Spleen (tissue), 11 donors: ENCODE measurements at regions not wholly inside any gene's neighbourhood (a gene's known extent, or its start where the extent isn't known, plus 50 kb on each side); places are given as distances from the start of the nearest gene placed in this dataset.

ENCODE experiments used
- DNase-seq: peaks from one replicate; pipeline ENCODE4 v3.0.0-alpha.2; 2020
- H3K27ac ChIP-seq, 8 donors: fragments of 200-600 bp; sonication (generic) in 7 of 8; 1 replicate in 4 of 8; 2 replicates in 4 of 8; pipeline versions ENCODE4 v1.5.0 to v1.8.0; 2016 to 2021; ENCODE audit warnings: inconsistent platforms in 4 of 8, mild to moderate bottlenecking in 4 of 8, moderate library complexity in 1 of 8
- H3K27me3 ChIP-seq, 7 donors: fragments of 200-600 bp; sonication (generic) in 6 of 7; replicated peaks in 1 of 7; 1 replicate in 4 of 7; 2 replicates in 3 of 7; pipeline versions ENCODE4 v1.5.0 to v1.8.0; 2016 to 2021; ENCODE audit warnings: inconsistent platforms in 3 of 7, mild to moderate bottlenecking in 1 of 7
- H3K36me3 ChIP-seq, 6 donors: fragments of 200-600 bp; sonication (generic) in 5 of 6; 1 replicate in 4 of 6; 2 replicates in 2 of 6; pipeline versions ENCODE4 v1.5.0 to v1.8.0; 2016 to 2021; ENCODE audit warnings: inconsistent platforms in 2 of 6
- H3K4me1 ChIP-seq, 6 donors: fragments of 200-600 bp; sonication (generic) in 5 of 6; 1 replicate in 3 of 6; 2 replicates in 3 of 6; pipeline versions ENCODE4 v1.5.0 to v1.8.0; 2016 to 2021; ENCODE audit warnings: inconsistent platforms in 3 of 6
- H3K4me3 ChIP-seq, 8 donors: fragments of 200-600 bp; sonication (generic) in 7 of 8; 1 replicate in 4 of 8; 2 replicates in 4 of 8; pipeline versions ENCODE4 v1.5.0 to v1.8.0; 2016 to 2021; ENCODE audit warnings: inconsistent platforms in 4 of 8, mild to moderate bottlenecking in 4 of 8, moderate library complexity in 2 of 8
- H3K9me3 ChIP-seq, 8 donors: fragments of 200-600 bp; sonication (generic) in 7 of 8; 1 replicate in 4 of 8; 2 replicates in 4 of 8; pipeline versions ENCODE4 v1.5.0 to v1.8.0; 2016 to 2021; ENCODE audit warnings: inconsistent platforms in 4 of 8
- POLR2A ChIP-seq, 3 donors: fragments of 450-650 bp; IDR thresholded peaks; one replicate each; pipeline ENCODE4 v1.5.1; 2017; ENCODE audit warnings: antibody characterized with exemption in 3 of 3, mild to moderate bottlenecking in 1 of 3
- POLR2AphosphoS5 ChIP-seq, 3 donors: sonication (generic); formaldehyde crosslinking; IDR thresholded peaks; one replicate each; pipeline ENCODE4 v1.5.1; 2017; ENCODE audit warnings: antibody characterized with exemption in 3 of 3
- WGBS, 5 donors: extraction: QIAGEN DNeasy Blood & Tissue Kit in 3 of 5; methylation state at CpG; one replicate each; pipeline versions ENCODE4 v1.1.5 to v1.1.7; 2013 to 2018; 5-methylcytosine and 5-hydroxymethylcytosine counted together
- intact Hi-C: fragments of 100-400 bp; cut with DNase I; formaldehyde crosslinking; loops from one replicate; pipeline ENCODE4 v1.15.0; 2023; ENCODE audit warnings: low total_unique reads
- TF ChIP-seq, protein P1 (sequence below), 11 experiments: fragments of 200-600 bp in 7 of 11; fragments of 450-650 bp in 4 of 11; sonication (generic) in 4 of 11; IDR thresholded peaks in 8 of 11; conservative IDR thresholded peaks in 3 of 11; 1 replicate in 7 of 11; 2 replicates in 4 of 11; pipeline versions ENCODE4 v1.4.0 to v1.8.0; 2016 to 2021; ENCODE audit warnings: antibody characterized with exemption in 11 of 11, inconsistent platforms in 4 of 11, mild to moderate bottlenecking in 1 of 11
- donor health status: healthy with polysubstance abuse.
- donor health status: DM: no; HTN: no; CAD: no; lungs with moderate emphysema.
- donor health status: DM: no; HTN: no; CAD: no.
- donor health status: Bipolar disorder and iron deficiency.
- donor health status: healthy.
- donor health status: DM: no; HTN: no; CAD: no.
- donor health status: DM: yes; HTN: yes; CAD: no.

GRCh38 chr2:57204364-57204763 lies 842.2 kb upstream of the VRK2 start:
- peaks cover 0 to 7% (median 0%) of the 10 kb centered on the region in 8 donors for H3K9me3 ChIP-seq
- TF ChIP-seq POLR2AphosphoS5 (IDR thresholded peaks at IDR 0.05) (no peak), POLR2A (IDR thresholded peaks at IDR 0.05) (no peak)
- TF ChIP-seq, protein P1, sequence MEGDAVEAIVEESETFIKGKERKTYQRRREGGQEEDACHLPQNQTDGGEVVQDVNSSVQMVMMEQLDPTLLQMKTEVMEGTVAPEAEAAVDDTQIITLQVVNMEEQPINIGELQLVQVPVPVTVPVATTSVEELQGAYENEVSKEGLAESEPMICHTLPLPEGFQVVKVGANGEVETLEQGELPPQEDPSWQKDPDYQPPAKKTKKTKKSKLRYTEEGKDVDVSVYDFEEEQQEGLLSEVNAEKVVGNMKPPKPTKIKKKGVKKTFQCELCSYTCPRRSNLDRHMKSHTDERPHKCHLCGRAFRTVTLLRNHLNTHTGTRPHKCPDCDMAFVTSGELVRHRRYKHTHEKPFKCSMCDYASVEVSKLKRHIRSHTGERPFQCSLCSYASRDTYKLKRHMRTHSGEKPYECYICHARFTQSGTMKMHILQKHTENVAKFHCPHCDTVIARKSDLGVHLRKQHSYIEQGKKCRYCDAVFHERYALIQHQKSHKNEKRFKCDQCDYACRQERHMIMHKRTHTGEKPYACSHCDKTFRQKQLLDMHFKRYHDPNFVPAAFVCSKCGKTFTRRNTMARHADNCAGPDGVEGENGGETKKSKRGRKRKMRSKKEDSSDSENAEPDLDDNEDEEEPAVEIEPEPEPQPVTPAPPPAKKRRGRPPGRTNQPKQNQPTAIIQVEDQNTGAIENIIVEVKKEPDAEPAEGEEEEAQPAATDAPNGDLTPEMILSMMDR (IDR thresholded peaks at IDR 0.05 in 8 of 11, conservative IDR thresholded peaks at IDR 0.05 in 3 of 11): no peak
- H3K36me3 ChIP-seq: no peaks in the 10 kb centered on the region
- no peaks in the 10 kb centered on the region for H3K27me3 ChIP-seq
- intact Hi-C loops: no loop called here
- no peak overlapping the region for H3K4me3 ChIP-seq
- H3K27ac ChIP-seq: no peak overlapping the region
- 41 to 75% (median 48%) methylated on average over 3 of the region's 3 CpGs for WGBS, 5 donors
- no peak for DNase-seq
- no peaks in the 10 kb centered on the region for H3K4me1 ChIP-seq

GRCh38 chr2:57205241-57205640 lies 841.4 kb upstream of the VRK2 start:
- no peak overlapping the region for H3K27ac ChIP-seq
- no peaks in the 10 kb centered on the region for H3K4me1 ChIP-seq
- no peak for DNase-seq
- no peak for TF ChIP-seq POLR2AphosphoS5 (IDR thresholded peaks at IDR 0.05)
- H3K9me3 ChIP-seq: peaks cover 0 to 7% (median 0%) of the 10 kb centered on the region in 8 donors
- H3K27me3 ChIP-seq: no peaks in the 10 kb centered on the region
- no peak overlapping the region for H3K4me3 ChIP-seq
- WGBS, 5 donors: 86 to 97% (median 88%) methylated on average over 2 of the region's 2 CpGs
- intact Hi-C loops: no loop called here
- H3K36me3 ChIP-seq: no peaks in the 10 kb centered on the region

GRCh38 chr2:57207191-57207590 lies 839.4 kb upstream of the VRK2 start:
- Histone ChIP-seq H3K36me3 (no peaks in the 10 kb centered on the region), H3K4me3 (no peak overlapping the region), H3K9me3 (peaks cover 0 to 7% (median 0%) of the 10 kb centered on the region in 8 donors), H3K4me1 (no peaks in the 10 kb centered on the region), H3K27me3 (no peaks in the 10 kb centered on the region), H3K27ac (no peak overlapping the region)
- no peak for DNase-seq
- WGBS, 5 donors: 68 to 93% (median 73%) methylated on average over 1 of the region's 1 CpG
- intact Hi-C loops: no loop called here
- no peak for TF ChIP-seq POLR2A (IDR thresholded peaks at IDR 0.05)

DNA sequence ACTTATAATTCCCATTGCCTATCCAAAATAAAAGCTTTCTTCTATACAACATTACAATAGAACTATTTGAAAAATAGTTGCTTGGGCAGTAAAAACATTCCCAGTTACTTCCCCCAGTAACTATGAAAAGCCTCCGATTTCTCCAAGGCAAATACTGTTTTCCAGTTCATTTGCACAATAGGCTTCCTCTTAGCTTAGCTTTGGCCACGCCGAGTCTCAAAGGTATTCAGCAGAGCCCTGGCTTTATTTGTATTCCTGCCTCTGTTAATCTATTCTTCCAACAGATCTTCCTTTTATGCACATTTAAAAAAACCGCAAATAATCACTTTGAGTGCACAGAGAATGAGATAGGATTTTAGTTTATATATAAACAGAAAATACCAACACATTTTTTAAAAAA lies 836.8 kb upstream of the VRK2 start:
- H3K9me3 ChIP-seq: peaks cover 0 to 7% (median 0%) of the 10 kb centered on the region in 8 donors
- intact Hi-C loops: no loop called here
- no peaks in the 10 kb centered on the region for H3K36me3 ChIP-seq
- TF ChIP-seq, protein P1 (IDR thresholded peaks at IDR 0.05 in 8 of 11, conservative IDR thresholded peaks at IDR 0.05 in 3 of 11): no peak
- TF ChIP-seq POLR2A (IDR thresholded peaks at IDR 0.05): no peak
- TF ChIP-seq POLR2AphosphoS5 (IDR thresholded peaks at IDR 0.05): no peak
- no peak for DNase-seq
- H3K4me3 ChIP-seq: no peak overlapping the region
- H3K4me1 ChIP-seq: no peaks in the 10 kb centered on the region
- 75 to 92% (median 86%) methylated on average over 4 of the region's 4 CpGs for WGBS, 5 donors
- H3K27ac ChIP-seq: no peak overlapping the region
- no peaks in the 10 kb centered on the region for H3K27me3 ChIP-seq

- no peak overlapping the region for H3K27ac ChIP-seq
- 81 to 100% (median 93%) methylated on average over 4 of the region's 4 CpGs for WGBS, 5 donors
- intact Hi-C loops: no loop called here
- H3K9me3 ChIP-seq: peaks cover 0 to 7% (median 0%) of the 10 kb centered on the region in 8 donors
- H3K36me3 ChIP-seq: no peaks in the 10 kb centered on the region
- no peaks in the 10 kb centered on the region for H3K4me1 ChIP-seq
- TF ChIP-seq, protein P1 (IDR thresholded peaks at IDR 0.05 in 8 of 11, conservative IDR thresholded peaks at IDR 0.05 in 3 of 11): no peak
- TF ChIP-seq POLR2A (IDR thresholded peaks at IDR 0.05): no peak
- TF ChIP-seq POLR2AphosphoS5 (IDR thresholded peaks at IDR 0.05): no peak
- H3K27me3 ChIP-seq: no peaks in the 10 kb centered on the region
- no peak for DNase-seq
- H3K4me3 ChIP-seq: no peak overlapping the region
Observed at GRCh38 chr2:57210855-57211254, 835.8 kb upstream of the VRK2 start.
